ENCODE measurements at regions not wholly inside any gene's neighbourhood (a gene's known extent, or its start where the extent isn't known, plus 50 kb on each side); places are given as distances from the start of the nearest gene placed in this dataset.
A peak's percentile ranks its signal among the peaks of the same experiment; 100 is the strongest.

DNA sequence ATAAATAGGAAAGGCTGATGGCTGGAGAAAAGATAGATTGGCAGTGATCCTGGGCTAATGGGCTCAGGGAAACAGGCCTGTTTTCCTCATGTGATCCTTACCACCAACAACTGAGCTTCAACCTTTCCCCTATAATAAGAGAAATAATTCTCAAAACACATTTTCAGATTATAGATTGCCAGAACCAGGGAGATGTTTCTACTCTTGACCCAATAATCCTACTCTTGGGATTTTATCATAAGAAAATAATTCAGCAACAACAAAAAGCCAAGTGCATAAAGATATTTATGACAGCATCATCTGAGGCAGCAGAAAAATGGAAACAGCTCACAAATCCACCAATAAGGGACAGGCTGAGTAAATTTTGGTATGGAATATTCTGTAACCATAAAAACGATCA, 54.3 kb downstream of the ADM start:
- CTCF ChIA-PET (ENCODE audit: partially characterized antibody) = interaction anchor here (0.8 to 2.3 kb wide), 6 partner anchors 8 to 215 kb away, joined by 3 to 14 read pairs (median 3); no protein-coding TSS in a partner anchor
- FAIRE-seq = no peak
- POLR2A ChIA-PET (ENCODE audit: partially characterized antibody) = interaction anchor here (3.0 kb wide), 1 partner anchor 52 kb away, joined by 10 read pairs; no protein-coding TSS in a partner anchor
- TF ChIP-seq, protein P1, sequence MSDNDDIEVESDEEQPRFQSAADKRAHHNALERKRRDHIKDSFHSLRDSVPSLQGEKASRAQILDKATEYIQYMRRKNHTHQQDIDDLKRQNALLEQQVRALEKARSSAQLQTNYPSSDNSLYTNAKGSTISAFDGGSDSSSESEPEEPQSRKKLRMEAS (IDR thresholded peaks at IDR 0.05) = no peak
- no peak for TF ChIP-seq RBBP5 (IDR thresholded peaks at IDR 0.05; ENCODE audit: borderline replicate concordance, low read depth, low read length)
- TF ChIP-seq MAFK (IDR thresholded peaks at IDR 0.05; ENCODE audit: low read depth, low read length) = no peak
- TF ChIP-seq, protein P2, sequence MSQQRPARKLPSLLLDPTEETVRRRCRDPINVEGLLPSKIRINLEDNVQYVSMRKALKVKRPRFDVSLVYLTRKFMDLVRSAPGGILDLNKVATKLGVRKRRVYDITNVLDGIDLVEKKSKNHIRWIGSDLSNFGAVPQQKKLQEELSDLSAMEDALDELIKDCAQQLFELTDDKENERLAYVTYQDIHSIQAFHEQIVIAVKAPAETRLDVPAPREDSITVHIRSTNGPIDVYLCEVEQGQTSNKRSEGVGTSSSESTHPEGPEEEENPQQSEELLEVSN (IDR thresholded peaks at IDR 0.05) = no peak
- TF ChIP-seq, protein P3, sequence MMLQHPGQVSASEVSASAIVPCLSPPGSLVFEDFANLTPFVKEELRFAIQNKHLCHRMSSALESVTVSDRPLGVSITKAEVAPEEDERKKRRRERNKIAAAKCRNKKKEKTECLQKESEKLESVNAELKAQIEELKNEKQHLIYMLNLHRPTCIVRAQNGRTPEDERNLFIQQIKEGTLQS (IDR thresholded peaks at IDR 0.05; ENCODE audit: insufficient read depth, low read depth, low read length) = no peak
- no peak for TF ChIP-seq TCF12 (IDR thresholded peaks at IDR 0.05; ENCODE audit: low read depth, low read length)
- TF ChIP-seq CBX5 (IDR thresholded peaks at IDR 0.05; ENCODE audit: low read depth, low read length) = no peak
- TF ChIP-seq HDAC6 (IDR thresholded peaks at IDR 0.05; ENCODE audit: low read depth, low read length) = no peak
- TF ChIP-seq RXRA (IDR thresholded peaks at IDR 0.05; ENCODE audit: insufficient read depth, low read depth, low read length) = no peak
- no peak for TF ChIP-seq TAF1 (IDR thresholded peaks at IDR 0.05; ENCODE audit: low read depth, low read length)
- TF ChIP-seq RAD21 (IDR thresholded peaks at IDR 0.05 in 1 of 2, conservative IDR thresholded peaks at IDR 0.05 in 1 of 2; ENCODE audit: low read depth in 2 of 2, low read length in 2 of 2) = no peak
- TF ChIP-seq POLR2A (IDR thresholded peaks at IDR 0.05; ENCODE audit: control extremely low read depth in 1 of 2, low read depth in 2 of 2, low read length in 2 of 2) = no peak
- TF ChIP-seq YY1 (IDR thresholded peaks at IDR 0.05; ENCODE audit: low read depth, low read length) = no peak

More for the DNA sequence above, 54.3 kb downstream of the ADM start:
- 88% methylated on average over 1 of the region's 1 CpG; no CpG with 5 or more reads in 1 of the 2 experiments for WGBS, 2 experiments (ENCODE audit: extremely low coverage in 1 of 2, insufficient coverage in 1 of 2, insufficient read length in 1 of 2, insufficient replicate concordance in 2 of 2, low coverage in 1 of 2, low lambda C conversion rate in 2 of 2, missing lambda C conversion rate in 1 of 2)
- no peak overlapping the region for H3K4me3 ChIP-seq (ENCODE audit: extremely low read depth in 1 of 4, insufficient read depth in 2 of 4, low read depth in 3 of 4, low read length in 4 of 4)
- H2BK5ac ChIP-seq (ENCODE audit: low read depth, low read length) = no peak overlapping the region
- no peak overlapping the region for H4K5ac ChIP-seq (ENCODE audit: insufficient read length, low read depth, low read length)
- no peak overlapping the region for H3K4ac ChIP-seq (replicated peaks; ENCODE audit: insufficient read length, low read depth, low read length)
- no peak overlapping the region for H2AFZ ChIP-seq (ENCODE audit: low read length)
- H3K23me2 ChIP-seq (ENCODE audit: low read depth, low read length) = no peaks in the 10 kb centered on the region; the same call in 1 of the 2 replicates
- no peaks in the 10 kb centered on the region for H3K79me2 ChIP-seq (ENCODE audit: control insufficient read depth in 1 of 2, insufficient read depth in 2 of 2, low read length in 2 of 2)
- H4K91ac ChIP-seq (replicated peaks; ENCODE audit: insufficient read length, low read length) = no peak overlapping the region
- H4K8ac ChIP-seq (ENCODE audit: extremely low read depth, insufficient read depth, low read length) = no peak overlapping the region
- no peak overlapping the region for H3K9ac ChIP-seq (replicated peaks in 1 of 4; ENCODE audit: extremely low read depth in 1 of 4, low read depth in 3 of 4, low read length in 3 of 4)
- peaks cover 0 to 6% of the 10 kb centered on the region in 2 experiments; a peak in 1 of 4 replicates for H3K9me3 ChIP-seq (ENCODE audit: insufficient read depth in 2 of 2, low read depth in 1 of 2, low read length in 1 of 2)
- no peaks in the 10 kb centered on the region for H4K20me1 ChIP-seq (replicated peaks in 1 of 2; ENCODE audit: control insufficient read depth in 1 of 2, insufficient read depth in 2 of 2, low read length in 2 of 2)
- no peak overlapping the region for H2BK12ac ChIP-seq (ENCODE audit: low read depth, low read length)
- no peak for DNase-seq (ENCODE audit: low read depth in 1 of 2, low spot score in 2 of 2)
- no peak overlapping the region for H3K56ac ChIP-seq (replicated peaks; ENCODE audit: insufficient read length, low read depth, low read length)
- H2BK15ac ChIP-seq (ENCODE audit: low read length) = no peak overlapping the region
- no peaks in the 10 kb centered on the region; a peak in 1 of 7 replicates for H3K27me3 ChIP-seq (replicated peaks in 1 of 4; ENCODE audit: control insufficient read depth in 3 of 4, extremely low read depth in 1 of 4, insufficient read depth in 3 of 4, low read length in 3 of 4)
- H3K18ac ChIP-seq (ENCODE audit: extremely low read depth, low read length) = no peak overlapping the region
- no peak overlapping the region for H3K27ac ChIP-seq (ENCODE audit: low read depth, low read length)
- no peaks in the 10 kb centered on the region for H3K79me1 ChIP-seq (ENCODE audit: low read depth, low read length)
- peaks cover 0 to 5% (median 0%) of the 10 kb centered on the region in 4 experiments; a peak in 2 of 7 replicates for H3K4me1 ChIP-seq (replicated peaks in 1 of 4; ENCODE audit: control insufficient read depth in 3 of 4, insufficient read depth in 4 of 4, low read length in 3 of 4)
- H3K4me2 ChIP-seq (ENCODE audit: insufficient read depth in 1 of 2, low read depth in 2 of 2, low read length in 2 of 2) = no peak overlapping the region
- no peak overlapping the region for H3K14ac ChIP-seq (ENCODE audit: insufficient read length)
- H3K36me3 ChIP-seq (ENCODE audit: control insufficient read depth in 2 of 4, insufficient read depth in 4 of 4, low read length in 3 of 4) = no peaks in the 10 kb centered on the region; a peak in 1 of 8 replicates
- no peak overlapping the region for H2BK20ac ChIP-seq (ENCODE audit: low read length)
- H3K23ac ChIP-seq (ENCODE audit: insufficient read length) = no peak overlapping the region
- no peak overlapping the region for H2BK120ac ChIP-seq (replicated peaks; ENCODE audit: low read depth, low read length)
- peak overlapping the region; percentile 88; the same call in 1 of the 2 replicates for H2AK5ac ChIP-seq (ENCODE audit: low read depth, low read length)
